ENCODE measurements at regions not wholly inside any gene's neighbourhood (a gene's known extent, or its start where the extent isn't known, plus 50 kb on each side); places are given as distances from the start of the nearest gene placed in this dataset.

DNA sequence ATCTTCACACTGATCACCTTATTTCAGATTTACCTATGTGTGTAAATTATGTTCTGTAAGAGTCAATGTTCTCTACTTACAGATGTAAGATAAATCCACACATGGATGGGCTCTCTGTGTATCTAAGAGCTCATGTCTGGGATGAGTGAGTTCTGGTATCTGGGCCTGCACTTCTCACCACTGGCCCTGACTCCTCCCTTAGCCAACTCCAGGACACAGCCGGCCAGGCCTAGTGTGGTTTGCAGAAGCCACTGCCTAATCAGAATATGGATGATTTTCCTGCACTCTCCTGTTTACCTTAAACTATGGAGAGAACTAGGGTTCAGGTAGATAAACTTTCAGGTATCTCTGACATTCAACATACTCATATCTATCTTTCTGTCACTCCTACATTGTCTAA is 1284.8 kb downstream of the TMEM121 start:
- no peak overlapping the region for H2AFZ ChIP-seq
- no peak overlapping the region for H3K9ac ChIP-seq
- H3K4me2 ChIP-seq (ENCODE audit: unreplicated experiment): no peak overlapping the region
- H3K27ac ChIP-seq: no peak overlapping the region
- H3K36me3 ChIP-seq (ENCODE audit: low read depth): no peaks in the 10 kb centered on the region
- no peak overlapping the region for H3K4me3 ChIP-seq
- TF ChIP-seq EZH2 (IDR thresholded peaks at IDR 0.05; ENCODE audit: insufficient read depth, poor library complexity, severe bottlenecking): no peak
- no peak for TF ChIP-seq EZH2phosphoT487 (IDR thresholded peaks at IDR 0.05; ENCODE audit: insufficient read depth, low read depth)
- in situ Hi-C loops (cut with MboI): no loop called here
- H3K4me1 ChIP-seq (ENCODE audit: insufficient read depth): no peaks in the 10 kb centered on the region
- H3F3A ChIP-seq (ENCODE audit: insufficient read depth): no peaks in the 10 kb centered on the region
- no peaks in the 10 kb centered on the region for H3K79me2 ChIP-seq (ENCODE audit: insufficient read depth)
- H3K27me3 ChIP-seq (replicated peaks; ENCODE audit: insufficient read depth): no peaks in the 10 kb centered on the region
- no peaks in the 10 kb centered on the region for H4K20me1 ChIP-seq (ENCODE audit: insufficient read depth)
- no peak for DNase-seq
- H3K9me2 ChIP-seq (ENCODE audit: insufficient read depth): no peaks in the 10 kb centered on the region
- no peaks in the 10 kb centered on the region for H3K9me3 ChIP-seq (ENCODE audit: low read depth)
- WGBS, 2 experiments (ENCODE audit: low coverage in 1 of 2, low lambda C conversion rate in 2 of 2, missing lambda C conversion rate in 2 of 2): 14 to 36% methylated on average over 1 of the region's 1 CpG

DNA sequence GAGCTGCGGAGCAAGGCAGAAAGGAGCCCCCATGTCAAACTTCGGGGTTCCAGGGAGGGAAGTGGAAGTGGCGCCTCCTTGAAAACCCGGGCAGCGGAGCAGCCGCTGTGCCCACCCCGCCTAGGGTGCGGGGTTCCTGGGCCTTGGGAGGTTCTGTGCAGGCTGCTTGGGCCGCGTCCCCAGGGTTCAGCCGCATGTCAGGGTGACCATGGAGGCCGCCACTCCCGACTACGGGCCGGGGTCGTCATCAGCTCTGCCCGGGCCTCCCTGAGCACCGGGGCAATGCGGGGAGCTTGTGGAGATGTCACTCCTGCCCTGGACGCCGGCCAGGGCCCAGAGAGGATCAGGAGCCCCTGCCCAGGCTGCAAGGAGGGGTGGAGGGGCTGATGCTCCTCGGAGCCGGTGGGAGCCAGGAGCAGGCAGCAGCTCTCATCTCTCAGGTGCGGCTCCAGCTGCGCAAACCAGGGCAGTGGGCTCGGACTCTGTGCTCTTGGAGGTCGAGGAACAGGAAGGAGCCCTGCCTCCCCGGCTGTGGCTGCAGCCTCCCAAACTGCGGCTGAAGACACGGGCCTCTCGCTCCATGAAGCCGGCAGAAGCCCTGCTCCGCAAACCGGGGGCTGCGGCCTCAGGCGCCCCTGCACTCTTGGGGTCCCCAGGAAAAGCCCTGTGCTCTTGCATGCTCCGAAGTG is 1286.5 kb downstream of the TMEM121 start:
- no peaks in the 10 kb centered on the region for H3K9me2 ChIP-seq (ENCODE audit: insufficient read depth)
- WGBS, 2 experiments (ENCODE audit: low coverage in 1 of 2, low lambda C conversion rate in 2 of 2, missing lambda C conversion rate in 2 of 2): 44 to 52% methylated on average over 30 to 37 of the region's 37 CpGs
- H3F3A ChIP-seq (ENCODE audit: insufficient read depth): no peaks in the 10 kb centered on the region
- no peaks in the 10 kb centered on the region for H3K27me3 ChIP-seq (replicated peaks; ENCODE audit: insufficient read depth)
- H2AFZ ChIP-seq: no peak overlapping the region
- H3K79me2 ChIP-seq (ENCODE audit: insufficient read depth): no peaks in the 10 kb centered on the region
- no peak for TF ChIP-seq EZH2 (IDR thresholded peaks at IDR 0.05; ENCODE audit: insufficient read depth, poor library complexity, severe bottlenecking)
- TF ChIP-seq EZH2phosphoT487 (IDR thresholded peaks at IDR 0.05; ENCODE audit: insufficient read depth, low read depth): no peak
- in situ Hi-C loops (cut with MboI): no loop called here
- H3K4me2 ChIP-seq (ENCODE audit: unreplicated experiment): no peak overlapping the region
- no peaks in the 10 kb centered on the region for H4K20me1 ChIP-seq (ENCODE audit: insufficient read depth)
- H3K27ac ChIP-seq: no peak overlapping the region
- DNase-seq: no peak
- H3K4me1 ChIP-seq (ENCODE audit: insufficient read depth): no peaks in the 10 kb centered on the region
- no peak overlapping the region for H3K9ac ChIP-seq
- H3K36me3 ChIP-seq (ENCODE audit: low read depth): no peaks in the 10 kb centered on the region
- no peaks in the 10 kb centered on the region for H3K9me3 ChIP-seq (ENCODE audit: low read depth)
- no peak overlapping the region for H3K4me3 ChIP-seq

DNA sequence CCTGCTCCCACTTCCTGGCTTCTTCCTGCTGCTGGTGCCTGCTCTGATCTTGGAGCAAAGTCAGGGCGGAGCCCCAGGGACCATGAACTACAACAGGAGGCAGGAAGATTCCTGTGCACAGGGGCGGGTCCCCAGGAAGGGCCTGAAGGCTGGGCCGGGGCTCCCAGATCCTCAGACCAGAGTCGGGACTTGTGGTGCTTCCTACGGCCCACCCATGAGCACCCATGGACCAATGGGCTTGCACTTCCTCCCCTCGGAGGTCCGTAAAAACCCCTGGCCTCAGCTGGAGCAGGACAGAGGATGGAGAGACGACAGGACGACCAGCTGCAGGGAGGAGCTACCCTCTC is 1287.1 kb downstream of the TMEM121 start:
- no peaks in the 10 kb centered on the region for H3K27me3 ChIP-seq (replicated peaks; ENCODE audit: insufficient read depth)
- TF ChIP-seq EZH2 (IDR thresholded peaks at IDR 0.05; ENCODE audit: insufficient read depth, poor library complexity, severe bottlenecking) (no peak), EZH2phosphoT487 (IDR thresholded peaks at IDR 0.05; ENCODE audit: insufficient read depth, low read depth) (no peak)
- H3K27ac ChIP-seq: no peak overlapping the region
- no peak for DNase-seq
- H3K9me2 ChIP-seq (ENCODE audit: insufficient read depth): no peaks in the 10 kb centered on the region
- no peak overlapping the region for H2AFZ ChIP-seq
- H3K9ac ChIP-seq: no peak overlapping the region
- WGBS, 2 experiments (ENCODE audit: low coverage in 1 of 2, low lambda C conversion rate in 2 of 2, missing lambda C conversion rate in 2 of 2): 14 to 19% methylated on average over 6 to 9 of the region's 9 CpGs
- no peak overlapping the region for H3K4me3 ChIP-seq
- no peaks in the 10 kb centered on the region for H3K79me2 ChIP-seq (ENCODE audit: insufficient read depth)
- no peak overlapping the region for H3K4me2 ChIP-seq (ENCODE audit: unreplicated experiment)
- H3K4me1 ChIP-seq (ENCODE audit: insufficient read depth): no peaks in the 10 kb centered on the region
- H4K20me1 ChIP-seq (ENCODE audit: insufficient read depth): no peaks in the 10 kb centered on the region
- in situ Hi-C loops (cut with MboI): no loop called here
- no peaks in the 10 kb centered on the region for H3K36me3 ChIP-seq (ENCODE audit: low read depth)
- H3K9me3 ChIP-seq (ENCODE audit: low read depth): no peaks in the 10 kb centered on the region
- H3F3A ChIP-seq (ENCODE audit: insufficient read depth): no peaks in the 10 kb centered on the region

DNA sequence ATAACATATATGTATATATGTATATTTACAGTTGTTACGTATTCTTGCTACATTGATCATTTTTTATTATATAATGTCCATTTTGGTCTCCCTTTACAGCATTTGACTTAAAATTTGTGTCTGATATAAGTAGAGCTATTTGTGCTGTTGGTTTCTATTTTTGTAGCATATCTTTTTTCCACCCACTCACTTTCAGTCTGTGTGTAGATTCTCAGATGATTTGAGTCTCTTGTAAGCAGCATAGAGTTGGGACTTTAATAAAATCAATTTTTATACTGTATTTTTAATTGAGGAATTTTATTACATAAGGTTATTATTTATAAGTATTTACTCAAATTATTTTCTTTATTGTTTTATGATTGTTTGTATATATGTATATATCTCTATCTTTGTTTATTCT is 1293.7 kb downstream of the TMEM121 start:
- H4K20me1 ChIP-seq (ENCODE audit: insufficient read depth): no peaks in the 10 kb centered on the region
- H3K9ac ChIP-seq: no peak overlapping the region
- H3K4me3 ChIP-seq: no peak overlapping the region
- no peak overlapping the region for H3K4me2 ChIP-seq (ENCODE audit: unreplicated experiment)
- no peaks in the 10 kb centered on the region for H3K9me3 ChIP-seq (ENCODE audit: low read depth)
- H3K9me2 ChIP-seq (ENCODE audit: insufficient read depth): no peaks in the 10 kb centered on the region
- no peaks in the 10 kb centered on the region for H3K36me3 ChIP-seq (ENCODE audit: low read depth)
- TF ChIP-seq EZH2 (IDR thresholded peaks at IDR 0.05; ENCODE audit: insufficient read depth, poor library complexity, severe bottlenecking) (no peak), EZH2phosphoT487 (IDR thresholded peaks at IDR 0.05; ENCODE audit: insufficient read depth, low read depth) (no peak)
- H3K4me1 ChIP-seq (ENCODE audit: insufficient read depth): no peaks in the 10 kb centered on the region
- in situ Hi-C loops (cut with MboI): no loop called here
- no peak overlapping the region for H3K27ac ChIP-seq
- DNase-seq: no peak
- no peak overlapping the region for H2AFZ ChIP-seq
- no peaks in the 10 kb centered on the region for H3F3A ChIP-seq (ENCODE audit: insufficient read depth)
- no peaks in the 10 kb centered on the region for H3K27me3 ChIP-seq (replicated peaks; ENCODE audit: insufficient read depth)
- no peaks in the 10 kb centered on the region for H3K79me2 ChIP-seq (ENCODE audit: insufficient read depth)
- 6 to 28% methylated on average over 1 of the region's 1 CpG for WGBS, 2 experiments (ENCODE audit: low coverage in 1 of 2, low lambda C conversion rate in 2 of 2, missing lambda C conversion rate in 2 of 2)

DNA sequence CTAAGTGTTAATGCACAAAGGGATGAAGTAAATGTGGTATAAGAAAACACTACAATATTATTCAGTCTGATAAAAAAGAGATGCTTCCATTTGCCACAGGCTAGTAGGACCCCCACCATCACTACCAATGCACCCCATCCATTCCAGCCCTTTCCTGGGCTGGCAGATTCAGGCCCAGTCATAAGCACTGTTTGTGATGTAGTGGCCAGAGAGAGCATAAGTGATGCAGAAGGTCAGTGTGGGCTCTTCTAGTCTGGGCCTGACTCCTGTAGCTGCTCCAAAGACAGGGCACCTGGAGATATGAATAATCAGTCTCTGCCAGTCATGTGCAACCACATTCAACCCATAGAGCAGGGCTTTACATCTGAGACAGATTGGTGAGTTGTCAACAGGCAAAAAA is 1294.7 kb downstream of the TMEM121 start:
- Histone ChIP-seq H3K79me2 (ENCODE audit: insufficient read depth) (no peaks in the 10 kb centered on the region), H3K4me3 (no peak overlapping the region), H2AFZ (no peak overlapping the region), H3K9me3 (ENCODE audit: low read depth) (no peaks in the 10 kb centered on the region), H3K27me3 (replicated peaks; ENCODE audit: insufficient read depth) (no peaks in the 10 kb centered on the region), H3K27ac (no peak overlapping the region), H3K4me2 (ENCODE audit: unreplicated experiment) (no peak overlapping the region), H3K4me1 (ENCODE audit: insufficient read depth) (no peaks in the 10 kb centered on the region), H3K9ac (no peak overlapping the region), H3K36me3 (ENCODE audit: low read depth) (no peaks in the 10 kb centered on the region), H4K20me1 (ENCODE audit: insufficient read depth) (no peaks in the 10 kb centered on the region), H3K9me2 (ENCODE audit: insufficient read depth) (no peaks in the 10 kb centered on the region), H3F3A (ENCODE audit: insufficient read depth) (no peaks in the 10 kb centered on the region)
- TF ChIP-seq EZH2 (IDR thresholded peaks at IDR 0.05; ENCODE audit: insufficient read depth, poor library complexity, severe bottlenecking) (no peak), EZH2phosphoT487 (IDR thresholded peaks at IDR 0.05; ENCODE audit: insufficient read depth, low read depth) (no peak)
- no peak for DNase-seq
- in situ Hi-C loops (cut with MboI): no loop called here
